WTC11 (cell line): ENCODE measurements at regions not wholly inside any gene's neighbourhood (a gene's known extent, or its start where the extent isn't known, plus 50 kb on each side); places are given as distances from the start of the nearest gene placed in this dataset.

Experiments
- CBFB ChIP-seq: sonication (generic); formaldehyde crosslinking; IDR thresholded peaks from 2 replicates; pipeline ENCODE4 v1.8.1; 2022; ENCODE audit warnings: mild to moderate bottlenecking, low read depth, missing genetic modification reagents
- CREB1 ChIP-seq: sonication (generic); formaldehyde crosslinking; IDR thresholded peaks from 2 replicates; pipeline ENCODE4 v1.8.0; 2023; ENCODE audit warnings: mild to moderate bottlenecking, missing genetic modification reagents
- CTCF ChIP-seq: fragments of 200-600 bp; IDR thresholded peaks from 2 replicates; pipeline ENCODE4 v1.8.0; 2022; ENCODE audit warnings: antibody characterized with exemption
- E2F5 ChIP-seq: sonication (generic); formaldehyde crosslinking; IDR thresholded peaks from 2 replicates; pipeline ENCODE4 v1.8.1; 2022; ENCODE audit warnings: mild to moderate bottlenecking, moderate library complexity, missing genetic modification reagents
- FOXK1 ChIP-seq: sonication (generic); formaldehyde crosslinking; IDR thresholded peaks from 2 replicates; pipeline ENCODE4 v1.8.0; 2022; ENCODE audit warnings: mild to moderate bottlenecking, moderate library complexity, missing genetic modification reagents
- MXD4 ChIP-seq: fragments of 250-450 bp; sonication (Bioruptor Pico); IDR thresholded peaks from 2 replicates; pipeline ENCODE4 v1.8.0; 2021; ENCODE audit warnings: mild to moderate bottlenecking, moderate library complexity, borderline replicate concordance
- NFYB ChIP-seq: sonication (generic); formaldehyde crosslinking; conservative IDR thresholded peaks from 2 replicates; pipeline ENCODE4 v1.8.0; 2022; ENCODE audit warnings: low read depth, missing genetic modification reagents
- NR2C2 ChIP-seq: sonication (generic); formaldehyde crosslinking; IDR thresholded peaks from 2 replicates; pipeline ENCODE4 v1.8.0; 2022; ENCODE audit warnings: mild to moderate bottlenecking, missing genetic modification reagents
- NR3C1 ChIP-seq: sonication (generic); formaldehyde crosslinking; conservative IDR thresholded peaks from 2 replicates; pipeline ENCODE4 v1.8.1; 2023; ENCODE audit warnings: low read depth, mild to moderate bottlenecking, missing genetic modification reagents
- PREB ChIP-seq: sonication (generic); formaldehyde crosslinking; IDR thresholded peaks from 2 replicates; pipeline ENCODE4 v1.8.1; 2022; ENCODE audit warnings: mild to moderate bottlenecking, missing genetic modification reagents, moderate library complexity, borderline replicate concordance
- SP1 ChIP-seq: sonication (generic); formaldehyde crosslinking; conservative IDR thresholded peaks from 2 replicates; pipeline ENCODE4 v1.8.1; 2022; ENCODE audit warnings: missing genetic modification reagents
- TP53 ChIP-seq: sonication (generic); formaldehyde crosslinking; IDR thresholded peaks from 2 replicates; pipeline ENCODE4 v1.8.1; 2023; ENCODE audit warnings: mild to moderate bottlenecking, missing genetic modification reagents
- ZBTB21 ChIP-seq: sonication (generic); formaldehyde crosslinking; IDR thresholded peaks from 2 replicates; pipeline ENCODE4 v1.8.1; 2023; ENCODE audit warnings: mild to moderate bottlenecking, missing genetic modification reagents, borderline replicate concordance
- ZNF263 ChIP-seq: sonication (generic); formaldehyde crosslinking; IDR thresholded peaks from 2 replicates; pipeline ENCODE4 v1.8.1; 2022; ENCODE audit warnings: low read depth, mild to moderate bottlenecking, moderate library complexity, missing genetic modification reagents

GRCh38 chr4:120554086-120554485 is 368.4 kb downstream of the PRDM5 start:
- TF ChIP-seq TP53 (CRISPR knock-in tag): no peak
- no peak for TF ChIP-seq ZNF263
- no peak for TF ChIP-seq SP1 (CRISPR knock-in tag)
- no peak for TF ChIP-seq CTCF
- no peak for TF ChIP-seq E2F5 (CRISPR knock-in tag)
- no peak for TF ChIP-seq PREB (CRISPR knock-in tag)
- no peak for TF ChIP-seq NFYB (CRISPR knock-in tag)
- TF ChIP-seq CBFB (CRISPR knock-in tag): no peak
- no peak for TF ChIP-seq ZBTB21 (CRISPR knock-in tag)
- no peak for TF ChIP-seq FOXK1 (CRISPR knock-in tag)
- TF ChIP-seq NR2C2: no peak
- no peak for TF ChIP-seq CREB1 (CRISPR knock-in tag)
- no peak for TF ChIP-seq NR3C1 (CRISPR knock-in tag)
- no peak for TF ChIP-seq MXD4 (CRISPR knock-in tag)
